GM23338 (cell line): ENCODE measurements at regions not wholly inside any gene's neighbourhood (a gene's known extent, or its start where the extent isn't known, plus 50 kb on each side); places are given as distances from the start of the nearest gene placed in this dataset.

ENCODE experiments used
- CREB1 ChIP-seq: fragments of 250-450 bp; sonication (Bioruptor Pico); IDR thresholded peaks from 2 replicates; pipeline ENCODE4 v1.5.0; 2020; ENCODE audit warnings: low read depth, mild to moderate bottlenecking, moderate library complexity
- EZH2 ChIP-seq: fragments of 200-600 bp; sonication (generic); IDR thresholded peaks from one replicate; pipeline ENCODE4 v1.8.0; 2017; ENCODE audit warnings: antibody characterized with exemption, mild to moderate bottlenecking, low read depth; ENCODE audit not compliant: unreplicated experiment
- EZH2phosphoT487 ChIP-seq: fragments of 200-600 bp; sonication (generic); IDR thresholded peaks from one replicate; pipeline ENCODE4 v1.8.1; 2018; ENCODE audit warnings: antibody characterized with exemption; ENCODE audit not compliant: unreplicated experiment
- JUNB ChIP-seq: IDR thresholded peaks from one replicate; pipeline ENCODE4 v1.6.1; 2016; ENCODE audit warnings: antibody characterized with exemption; ENCODE audit not compliant: unreplicated experiment
- NANOG ChIP-seq: IDR thresholded peaks from 2 replicates; pipeline ENCODE4 v1.6.1; 2016; ENCODE audit warnings: antibody characterized with exemption, borderline replicate concordance
- POLR2AphosphoS5 ChIP-seq: IDR thresholded peaks from 2 replicates; pipeline ENCODE4 v1.6.1; 2016; ENCODE audit warnings: antibody characterized with exemption, low read depth
- ZNF114 ChIP-seq: fragments of 250-450 bp; sonication (Bioruptor Pico); IDR thresholded peaks from 2 replicates; pipeline ENCODE4 v1.5.0; 2020; ENCODE audit warnings: mild to moderate bottlenecking, moderate library complexity
- ZNF331 ChIP-seq: fragments of 250-450 bp; sonication (Bioruptor Pico); IDR thresholded peaks from 2 replicates; pipeline ENCODE4 v1.5.0; 2020; ENCODE audit warnings: low read depth, mild to moderate bottlenecking, moderate library complexity
- TF ChIP-seq, protein P1 (sequence below), 2 experiments: fragments of 200-600 bp in 1 of 2; sonication (generic) in 1 of 2; conservative IDR thresholded peaks; 2 replicates each; pipeline versions ENCODE4 v1.5.1 to v1.6.1; 2016 to 2017; ENCODE audit warnings: antibody characterized with exemption in 2 of 2, low read depth in 2 of 2, mild to moderate bottlenecking in 2 of 2, moderate library complexity in 1 of 2
- TF ChIP-seq, protein P2 (sequence below): IDR thresholded peaks from one replicate; pipeline ENCODE4 v1.6.1; 2018; ENCODE audit warnings: antibody characterized with exemption; ENCODE audit not compliant: unreplicated experiment
- TF ChIP-seq, protein P3 (sequence below): IDR thresholded peaks from 2 replicates; pipeline ENCODE4 v1.6.1; 2016; ENCODE audit warnings: antibody characterized with exemption

DNA sequence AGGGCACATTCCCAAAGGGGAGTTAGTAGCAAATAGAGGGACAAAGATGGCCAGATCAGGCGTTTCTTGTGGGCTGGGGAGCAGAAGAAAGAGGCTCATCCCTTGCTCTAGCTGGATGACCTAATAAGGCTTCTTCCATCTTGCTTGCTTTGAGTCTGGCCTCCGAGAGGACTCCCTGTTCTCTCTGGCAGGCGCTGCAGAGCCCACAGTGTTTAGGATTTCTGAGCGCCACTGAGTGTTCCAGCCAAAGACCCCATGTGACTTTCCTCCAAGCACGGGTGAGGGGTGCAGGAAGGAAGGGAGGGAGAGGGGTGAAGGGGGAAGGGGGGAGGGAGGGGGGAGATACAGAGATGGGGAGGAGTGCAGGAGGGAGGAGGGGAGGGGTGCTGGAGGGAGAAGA, 203.8 kb upstream of the SVIL start:
- TF ChIP-seq, protein P1, sequence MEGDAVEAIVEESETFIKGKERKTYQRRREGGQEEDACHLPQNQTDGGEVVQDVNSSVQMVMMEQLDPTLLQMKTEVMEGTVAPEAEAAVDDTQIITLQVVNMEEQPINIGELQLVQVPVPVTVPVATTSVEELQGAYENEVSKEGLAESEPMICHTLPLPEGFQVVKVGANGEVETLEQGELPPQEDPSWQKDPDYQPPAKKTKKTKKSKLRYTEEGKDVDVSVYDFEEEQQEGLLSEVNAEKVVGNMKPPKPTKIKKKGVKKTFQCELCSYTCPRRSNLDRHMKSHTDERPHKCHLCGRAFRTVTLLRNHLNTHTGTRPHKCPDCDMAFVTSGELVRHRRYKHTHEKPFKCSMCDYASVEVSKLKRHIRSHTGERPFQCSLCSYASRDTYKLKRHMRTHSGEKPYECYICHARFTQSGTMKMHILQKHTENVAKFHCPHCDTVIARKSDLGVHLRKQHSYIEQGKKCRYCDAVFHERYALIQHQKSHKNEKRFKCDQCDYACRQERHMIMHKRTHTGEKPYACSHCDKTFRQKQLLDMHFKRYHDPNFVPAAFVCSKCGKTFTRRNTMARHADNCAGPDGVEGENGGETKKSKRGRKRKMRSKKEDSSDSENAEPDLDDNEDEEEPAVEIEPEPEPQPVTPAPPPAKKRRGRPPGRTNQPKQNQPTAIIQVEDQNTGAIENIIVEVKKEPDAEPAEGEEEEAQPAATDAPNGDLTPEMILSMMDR (conservative IDR thresholded peaks at IDR 0.05; ENCODE audit: low read depth in 2 of 2) = no peak
- TF ChIP-seq, protein P2, sequence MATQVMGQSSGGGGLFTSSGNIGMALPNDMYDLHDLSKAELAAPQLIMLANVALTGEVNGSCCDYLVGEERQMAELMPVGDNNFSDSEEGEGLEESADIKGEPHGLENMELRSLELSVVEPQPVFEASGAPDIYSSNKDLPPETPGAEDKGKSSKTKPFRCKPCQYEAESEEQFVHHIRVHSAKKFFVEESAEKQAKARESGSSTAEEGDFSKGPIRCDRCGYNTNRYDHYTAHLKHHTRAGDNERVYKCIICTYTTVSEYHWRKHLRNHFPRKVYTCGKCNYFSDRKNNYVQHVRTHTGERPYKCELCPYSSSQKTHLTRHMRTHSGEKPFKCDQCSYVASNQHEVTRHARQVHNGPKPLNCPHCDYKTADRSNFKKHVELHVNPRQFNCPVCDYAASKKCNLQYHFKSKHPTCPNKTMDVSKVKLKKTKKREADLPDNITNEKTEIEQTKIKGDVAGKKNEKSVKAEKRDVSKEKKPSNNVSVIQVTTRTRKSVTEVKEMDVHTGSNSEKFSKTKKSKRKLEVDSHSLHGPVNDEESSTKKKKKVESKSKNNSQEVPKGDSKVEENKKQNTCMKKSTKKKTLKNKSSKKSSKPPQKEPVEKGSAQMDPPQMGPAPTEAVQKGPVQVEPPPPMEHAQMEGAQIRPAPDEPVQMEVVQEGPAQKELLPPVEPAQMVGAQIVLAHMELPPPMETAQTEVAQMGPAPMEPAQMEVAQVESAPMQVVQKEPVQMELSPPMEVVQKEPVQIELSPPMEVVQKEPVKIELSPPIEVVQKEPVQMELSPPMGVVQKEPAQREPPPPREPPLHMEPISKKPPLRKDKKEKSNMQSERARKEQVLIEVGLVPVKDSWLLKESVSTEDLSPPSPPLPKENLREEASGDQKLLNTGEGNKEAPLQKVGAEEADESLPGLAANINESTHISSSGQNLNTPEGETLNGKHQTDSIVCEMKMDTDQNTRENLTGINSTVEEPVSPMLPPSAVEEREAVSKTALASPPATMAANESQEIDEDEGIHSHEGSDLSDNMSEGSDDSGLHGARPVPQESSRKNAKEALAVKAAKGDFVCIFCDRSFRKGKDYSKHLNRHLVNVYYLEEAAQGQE = no peak
- TF ChIP-seq POLR2AphosphoS5 (no peak), EZH2phosphoT487 (no peak), EZH2 (no peak), ZNF114 (CRISPR knock-in tag) (no peak), JUNB (no peak), NANOG (no peak), ZNF331 (no peak), CREB1 (CRISPR knock-in tag) (no peak)
- TF ChIP-seq, protein P3, sequence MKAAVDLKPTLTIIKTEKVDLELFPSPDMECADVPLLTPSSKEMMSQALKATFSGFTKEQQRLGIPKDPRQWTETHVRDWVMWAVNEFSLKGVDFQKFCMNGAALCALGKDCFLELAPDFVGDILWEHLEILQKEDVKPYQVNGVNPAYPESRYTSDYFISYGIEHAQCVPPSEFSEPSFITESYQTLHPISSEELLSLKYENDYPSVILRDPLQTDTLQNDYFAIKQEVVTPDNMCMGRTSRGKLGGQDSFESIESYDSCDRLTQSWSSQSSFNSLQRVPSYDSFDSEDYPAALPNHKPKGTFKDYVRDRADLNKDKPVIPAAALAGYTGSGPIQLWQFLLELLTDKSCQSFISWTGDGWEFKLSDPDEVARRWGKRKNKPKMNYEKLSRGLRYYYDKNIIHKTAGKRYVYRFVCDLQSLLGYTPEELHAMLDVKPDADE = no peak
